ENCODE measurements at regions not wholly inside any gene's neighbourhood (a gene's known extent, or its start where the extent isn't known, plus 50 kb on each side); places are given as distances from the start of the nearest gene placed in this dataset.

- TF ChIP-seq CTCF (IDR thresholded peaks at IDR 0.05) (no peak), REST (IDR thresholded peaks at IDR 0.05; ENCODE audit: insufficient read depth in 1 of 2, low read depth in 2 of 2, low read length in 1 of 2) (no peak), POLR2AphosphoS5 (IDR thresholded peaks at IDR 0.05; ENCODE audit: low read depth, low read length) (no peak)
Observed at GRCh38 chr4:159927781-159928180, 824.9 kb downstream of the RAPGEF2 start.

Measured in Panc1 (cell line).